Astrocyte (in vitro differentiated cells and primary cell): ENCODE measurements at regions not wholly inside any gene's neighbourhood (a gene's known extent, or its start where the extent isn't known, plus 50 kb on each side); places are given as distances from the start of the nearest gene placed in this dataset.

ENCODE experiments used
- DNase-seq: peaks from one replicate; pipeline ENCODE4 v3.0.0-alpha.2; 2010; ENCODE audit warnings: low read depth
- FAIRE-seq: peaks from 2 replicates; lab custom pipeline; 2011; peaks lifted over from hg19 to GRCh38; lab: Jason Lieb, UNC
- H2AFZ ChIP-seq: 2 replicates; pipeline ENCODE4 v1.6.0; 2012; ENCODE audit warnings: low read depth, low read length, inconsistent platforms
- H3K27ac ChIP-seq: 2 replicates; pipeline ENCODE4 v1.5.1; 2011; ENCODE audit warnings: low read depth, low read length, inconsistent platforms
- H3K27me3 ChIP-seq: 2 replicates; pipeline ENCODE4 v1.6.0; 2011; ENCODE audit warnings: low read length, inconsistent platforms; ENCODE audit not compliant: insufficient read depth
- H3K36me3 ChIP-seq: 2 replicates; pipeline ENCODE4 v1.5.1; 2011; ENCODE audit warnings: low read length, inconsistent platforms; ENCODE audit not compliant: insufficient read depth
- H3K4me1 ChIP-seq: 2 replicates; pipeline ENCODE4 v1.5.1; 2011; ENCODE audit warnings: low read length, inconsistent platforms; ENCODE audit not compliant: insufficient read depth
- H3K4me2 ChIP-seq: 2 replicates; pipeline ENCODE4 v1.6.0; 2012; ENCODE audit warnings: low read length, inconsistent platforms
- H3K4me3 ChIP-seq: 2 replicates; pipeline ENCODE4 v1.5.1; 2011; ENCODE audit warnings: low read depth, mild to moderate bottlenecking, low read length, inconsistent platforms; ENCODE audit not compliant: insufficient read depth
- H3K79me2 ChIP-seq: 2 replicates; pipeline ENCODE4 v1.6.0; 2012; ENCODE audit warnings: mild to moderate bottlenecking, low read length, inconsistent platforms; ENCODE audit not compliant: insufficient read depth
- H3K9ac ChIP-seq: 2 replicates; pipeline ENCODE4 v1.6.0; 2012; ENCODE audit warnings: mild to moderate bottlenecking, low read length, inconsistent platforms
- H3K9me3 ChIP-seq: 2 replicates; pipeline ENCODE4 v1.5.1; 2012; ENCODE audit warnings: low read depth, mild to moderate bottlenecking, low read length, inconsistent platforms; ENCODE audit not compliant: insufficient read depth
- H4K20me1 ChIP-seq: 2 replicates; pipeline ENCODE4 v1.6.0; 2012; ENCODE audit warnings: low read length, inconsistent platforms; ENCODE audit not compliant: insufficient read depth
- H3K27ac Mint-ChIP-seq: one replicate; pipeline ENCODE4 v1.8.0; 2021; ENCODE audit warnings: mild to moderate bottlenecking, mixed read lengths; ENCODE audit not compliant: unreplicated experiment
- H3K27me3 Mint-ChIP-seq: one replicate; pipeline ENCODE4 v1.8.0; 2021; ENCODE audit warnings: low read depth, mixed read lengths; ENCODE audit not compliant: unreplicated experiment
- H3K36me3 Mint-ChIP-seq: one replicate; pipeline ENCODE4 v1.8.0; 2021; ENCODE audit warnings: low read depth, mixed read lengths; ENCODE audit not compliant: unreplicated experiment
- H3K4me1 Mint-ChIP-seq: one replicate; pipeline ENCODE4 v1.8.0; 2021; ENCODE audit warnings: low read depth, mixed read lengths; ENCODE audit not compliant: unreplicated experiment
- H3K4me3 Mint-ChIP-seq: one replicate; pipeline ENCODE4 v1.8.0; 2021; ENCODE audit warnings: mild to moderate bottlenecking, moderate library complexity, mixed read lengths; ENCODE audit not compliant: unreplicated experiment
- H3K9me3 Mint-ChIP-seq: one replicate; pipeline ENCODE4 v1.8.0; 2021; ENCODE audit warnings: mild to moderate bottlenecking, mixed read lengths; ENCODE audit not compliant: unreplicated experiment
- CTCF ChIP-seq: IDR thresholded peaks from 2 replicates; pipeline ENCODE4 v1.5.1; 2011; ENCODE audit warnings: low read depth, mild to moderate bottlenecking, inconsistent platforms, low read length, moderate library complexity; ENCODE audit not compliant: insufficient read depth
- EZH2 ChIP-seq: IDR thresholded peaks from 2 replicates; pipeline ENCODE4 v1.6.1; 2012; ENCODE audit warnings: mild to moderate bottlenecking, low read length, inconsistent platforms; ENCODE audit not compliant: insufficient read depth

DNA sequence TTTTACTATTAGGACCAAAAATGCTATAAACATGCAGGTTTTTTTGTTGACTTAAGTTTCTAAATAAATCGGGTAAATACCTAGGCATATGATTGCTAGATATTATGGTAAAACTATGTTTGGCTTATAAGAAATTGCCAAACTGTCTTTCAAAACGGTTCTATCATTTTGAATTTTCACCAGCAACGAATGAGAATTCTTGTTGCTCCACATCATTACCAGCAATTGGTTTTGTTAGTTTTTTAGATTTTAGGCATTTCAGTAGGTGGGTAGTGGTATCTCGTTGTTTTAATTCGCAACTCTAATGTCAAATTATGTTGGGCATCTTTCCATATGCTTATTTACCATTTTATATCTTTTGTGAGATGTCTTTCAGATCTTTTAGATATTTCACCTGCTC lies 510.2 kb downstream of the JRKL start:
- Histone ChIP-seq H3K4me1 (no peaks in the 10 kb centered on the region), H3K27ac (no peak overlapping the region), H3K9ac (no peak overlapping the region), H3K27me3 (no peaks in the 10 kb centered on the region), H3K79me2 (no peaks in the 10 kb centered on the region), H2AFZ (no peak overlapping the region), H3K4me3 (no peak overlapping the region), H3K36me3 (no peaks in the 10 kb centered on the region), H3K9me3 (no peaks in the 10 kb centered on the region), H4K20me1 (no peaks in the 10 kb centered on the region), H3K4me2 (no peak overlapping the region)
- H3K27ac Mint-ChIP-seq = no peak overlapping the region
- no peak overlapping the region for H3K4me3 Mint-ChIP-seq
- no peaks in the 10 kb centered on the region for H3K9me3 Mint-ChIP-seq
- no peaks in the 10 kb centered on the region for H3K36me3 Mint-ChIP-seq
- no peak for TF ChIP-seq CTCF
- TF ChIP-seq EZH2 = no peak
- no peak for FAIRE-seq
- H3K27me3 Mint-ChIP-seq = no peaks in the 10 kb centered on the region
- no peaks in the 10 kb centered on the region for H3K4me1 Mint-ChIP-seq
- no peak for DNase-seq

DNA sequence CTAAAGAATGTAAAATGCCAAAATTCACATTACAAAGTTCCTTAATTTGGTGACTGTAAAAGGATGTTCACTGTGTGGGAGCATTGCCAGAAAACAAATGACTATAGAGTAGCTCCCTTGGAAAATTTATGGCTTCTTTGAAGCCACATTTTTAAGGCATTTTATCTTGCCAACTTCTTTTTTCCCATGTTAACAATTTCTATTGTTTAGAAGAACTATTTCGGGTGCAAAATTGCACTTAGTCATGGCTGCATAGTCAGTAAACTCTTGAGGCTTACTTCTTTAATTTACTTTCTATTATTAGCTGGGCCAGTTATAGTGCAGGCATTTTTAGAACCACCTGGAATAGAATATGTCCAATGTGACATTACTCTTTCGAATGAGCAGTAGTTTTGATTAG lies 515.3 kb downstream of the JRKL start:
- H2AFZ ChIP-seq = no peak overlapping the region
- no peaks in the 10 kb centered on the region for H3K27me3 ChIP-seq
- no peaks in the 10 kb centered on the region for H3K79me2 ChIP-seq
- H3K9ac ChIP-seq = no peak overlapping the region
- Mint-ChIP-seq H3K27ac (no peak overlapping the region), H3K4me3 (no peak overlapping the region), H3K27me3 (no peaks in the 10 kb centered on the region), H3K9me3 (no peaks in the 10 kb centered on the region), H3K4me1 (no peaks in the 10 kb centered on the region), H3K36me3 (no peaks in the 10 kb centered on the region)
- H3K4me2 ChIP-seq = no peak overlapping the region
- no peak overlapping the region for H3K27ac ChIP-seq
- FAIRE-seq (no peak), DNase-seq (no peak)
- no peaks in the 10 kb centered on the region for H3K36me3 ChIP-seq
- H3K4me1 ChIP-seq = no peaks in the 10 kb centered on the region
- H4K20me1 ChIP-seq = no peaks in the 10 kb centered on the region
- no peaks in the 10 kb centered on the region for H3K9me3 ChIP-seq
- TF ChIP-seq CTCF = no peak
- TF ChIP-seq EZH2 = no peak
- no peak overlapping the region for H3K4me3 ChIP-seq

DNA sequence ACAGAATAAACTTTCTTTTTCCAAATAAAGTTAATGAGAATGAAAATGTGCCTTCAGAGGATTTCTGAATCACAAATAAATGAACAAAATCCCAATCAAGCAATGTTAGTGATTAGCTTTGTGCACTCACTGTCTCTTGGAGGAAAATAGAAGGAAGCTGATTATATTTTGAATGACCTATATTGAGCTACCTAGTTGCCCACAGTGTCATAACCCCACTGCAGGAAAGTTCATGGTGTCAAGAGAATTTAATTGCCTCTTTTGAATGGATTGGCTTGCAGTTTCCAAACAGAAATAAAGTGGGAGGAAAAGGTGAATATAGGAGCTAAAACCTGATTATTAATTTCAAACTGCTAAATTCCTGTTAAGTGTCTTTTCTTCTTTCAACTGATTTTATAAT lies 515.9 kb downstream of the JRKL start:
- Mint-ChIP-seq H3K27me3 (peaks cover under 1% of the 10 kb centered on the region), H3K36me3 (no peaks in the 10 kb centered on the region), H3K9me3 (no peaks in the 10 kb centered on the region), H3K4me1 (no peaks in the 10 kb centered on the region), H3K4me3 (no peak overlapping the region), H3K27ac (no peak overlapping the region)
- H3K9ac ChIP-seq = no peak overlapping the region
- no peak for FAIRE-seq
- no peak for DNase-seq
- TF ChIP-seq CTCF (no peak), EZH2 (no peak)
- H4K20me1 ChIP-seq = no peaks in the 10 kb centered on the region
- no peak overlapping the region for H3K27ac ChIP-seq
- no peaks in the 10 kb centered on the region for H3K36me3 ChIP-seq
- H2AFZ ChIP-seq = no peak overlapping the region
- H3K4me3 ChIP-seq = no peak overlapping the region
- H3K4me1 ChIP-seq = no peaks in the 10 kb centered on the region
- H3K9me3 ChIP-seq = no peaks in the 10 kb centered on the region
- no peaks in the 10 kb centered on the region for H3K27me3 ChIP-seq
- no peaks in the 10 kb centered on the region for H3K79me2 ChIP-seq
- no peak overlapping the region for H3K4me2 ChIP-seq
